ENCODE measurements at regions not wholly inside any gene's neighbourhood (a gene's known extent, or its start where the extent isn't known, plus 50 kb on each side); places are given as distances from the start of the nearest gene placed in this dataset.

DNA sequence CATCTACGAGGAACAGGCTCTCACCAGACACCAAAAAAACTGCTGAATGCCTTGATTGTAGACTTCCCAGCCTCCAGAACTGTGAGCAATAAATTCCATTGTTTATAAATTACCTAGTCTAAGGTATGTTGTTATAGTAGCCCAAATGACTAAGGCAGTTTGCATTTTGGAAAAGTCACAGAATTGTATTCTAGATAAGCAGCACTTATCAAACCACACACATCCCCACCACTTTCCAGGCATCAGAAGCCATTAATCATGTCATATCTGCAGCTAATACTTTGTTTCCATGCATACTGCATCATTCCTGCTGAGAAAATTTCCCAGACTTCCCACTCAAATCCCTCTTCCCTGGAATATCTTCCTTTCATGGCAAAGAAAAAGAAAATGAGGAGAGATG lies 187.2 kb downstream of the INO80D start:
- H3K36me3 ChIP-seq (ENCODE audit: insufficient read depth) = no peaks in the 10 kb centered on the region
- H3K27ac ChIP-seq (ENCODE audit: low read depth) = no peak overlapping the region
- TF ChIP-seq ZNF331 (CRISPR knock-in tag; IDR thresholded peaks at IDR 0.05; ENCODE audit: low read depth) (no peak), NANOG (IDR thresholded peaks at IDR 0.05; ENCODE audit: borderline replicate concordance) (no peak), EZH2phosphoT487 (IDR thresholded peaks at IDR 0.05; ENCODE audit: unreplicated experiment) (no peak), ETS1 (IDR thresholded peaks at IDR 0.05) (no peak), CREB1 (CRISPR knock-in tag; IDR thresholded peaks at IDR 0.05; ENCODE audit: low read depth) (no peak), ZNF462 (CRISPR knock-in tag; IDR thresholded peaks at IDR 0.05) (no peak), STAT1 (IDR thresholded peaks at IDR 0.05; ENCODE audit: unreplicated experiment) (no peak), ZNF114 (CRISPR knock-in tag; IDR thresholded peaks at IDR 0.05) (no peak), EZH2 (IDR thresholded peaks at IDR 0.05; ENCODE audit: low read depth, unreplicated experiment) (no peak), POLR2AphosphoS5 (IDR thresholded peaks at IDR 0.05; ENCODE audit: low read depth) (no peak), JUNB (IDR thresholded peaks at IDR 0.05; ENCODE audit: unreplicated experiment) (no peak)
- TF ChIP-seq, protein P1, sequence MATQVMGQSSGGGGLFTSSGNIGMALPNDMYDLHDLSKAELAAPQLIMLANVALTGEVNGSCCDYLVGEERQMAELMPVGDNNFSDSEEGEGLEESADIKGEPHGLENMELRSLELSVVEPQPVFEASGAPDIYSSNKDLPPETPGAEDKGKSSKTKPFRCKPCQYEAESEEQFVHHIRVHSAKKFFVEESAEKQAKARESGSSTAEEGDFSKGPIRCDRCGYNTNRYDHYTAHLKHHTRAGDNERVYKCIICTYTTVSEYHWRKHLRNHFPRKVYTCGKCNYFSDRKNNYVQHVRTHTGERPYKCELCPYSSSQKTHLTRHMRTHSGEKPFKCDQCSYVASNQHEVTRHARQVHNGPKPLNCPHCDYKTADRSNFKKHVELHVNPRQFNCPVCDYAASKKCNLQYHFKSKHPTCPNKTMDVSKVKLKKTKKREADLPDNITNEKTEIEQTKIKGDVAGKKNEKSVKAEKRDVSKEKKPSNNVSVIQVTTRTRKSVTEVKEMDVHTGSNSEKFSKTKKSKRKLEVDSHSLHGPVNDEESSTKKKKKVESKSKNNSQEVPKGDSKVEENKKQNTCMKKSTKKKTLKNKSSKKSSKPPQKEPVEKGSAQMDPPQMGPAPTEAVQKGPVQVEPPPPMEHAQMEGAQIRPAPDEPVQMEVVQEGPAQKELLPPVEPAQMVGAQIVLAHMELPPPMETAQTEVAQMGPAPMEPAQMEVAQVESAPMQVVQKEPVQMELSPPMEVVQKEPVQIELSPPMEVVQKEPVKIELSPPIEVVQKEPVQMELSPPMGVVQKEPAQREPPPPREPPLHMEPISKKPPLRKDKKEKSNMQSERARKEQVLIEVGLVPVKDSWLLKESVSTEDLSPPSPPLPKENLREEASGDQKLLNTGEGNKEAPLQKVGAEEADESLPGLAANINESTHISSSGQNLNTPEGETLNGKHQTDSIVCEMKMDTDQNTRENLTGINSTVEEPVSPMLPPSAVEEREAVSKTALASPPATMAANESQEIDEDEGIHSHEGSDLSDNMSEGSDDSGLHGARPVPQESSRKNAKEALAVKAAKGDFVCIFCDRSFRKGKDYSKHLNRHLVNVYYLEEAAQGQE (IDR thresholded peaks at IDR 0.05; ENCODE audit: unreplicated experiment) = no peak
- TF ChIP-seq, protein P2, sequence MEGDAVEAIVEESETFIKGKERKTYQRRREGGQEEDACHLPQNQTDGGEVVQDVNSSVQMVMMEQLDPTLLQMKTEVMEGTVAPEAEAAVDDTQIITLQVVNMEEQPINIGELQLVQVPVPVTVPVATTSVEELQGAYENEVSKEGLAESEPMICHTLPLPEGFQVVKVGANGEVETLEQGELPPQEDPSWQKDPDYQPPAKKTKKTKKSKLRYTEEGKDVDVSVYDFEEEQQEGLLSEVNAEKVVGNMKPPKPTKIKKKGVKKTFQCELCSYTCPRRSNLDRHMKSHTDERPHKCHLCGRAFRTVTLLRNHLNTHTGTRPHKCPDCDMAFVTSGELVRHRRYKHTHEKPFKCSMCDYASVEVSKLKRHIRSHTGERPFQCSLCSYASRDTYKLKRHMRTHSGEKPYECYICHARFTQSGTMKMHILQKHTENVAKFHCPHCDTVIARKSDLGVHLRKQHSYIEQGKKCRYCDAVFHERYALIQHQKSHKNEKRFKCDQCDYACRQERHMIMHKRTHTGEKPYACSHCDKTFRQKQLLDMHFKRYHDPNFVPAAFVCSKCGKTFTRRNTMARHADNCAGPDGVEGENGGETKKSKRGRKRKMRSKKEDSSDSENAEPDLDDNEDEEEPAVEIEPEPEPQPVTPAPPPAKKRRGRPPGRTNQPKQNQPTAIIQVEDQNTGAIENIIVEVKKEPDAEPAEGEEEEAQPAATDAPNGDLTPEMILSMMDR (conservative IDR thresholded peaks at IDR 0.05; ENCODE audit: low read depth in 2 of 2) = no peak
- no peak overlapping the region for H3K4me3 Mint-ChIP-seq
- no peaks in the 10 kb centered on the region for H3K9me2 ChIP-seq (ENCODE audit: insufficient read depth)
- DNase-seq (ENCODE audit: low spot score) (no peak), ATAC-seq (no peak)
- no peaks in the 10 kb centered on the region for H3K79me2 ChIP-seq (replicated peaks; ENCODE audit: insufficient read depth)
- H3K27me3 Mint-ChIP-seq (ENCODE audit: insufficient read depth, low read depth, poor library complexity) = peaks cover 2% of the 10 kb centered on the region
- H2AFZ ChIP-seq = no peak overlapping the region
- no peaks in the 10 kb centered on the region for H3K4me1 ChIP-seq (ENCODE audit: insufficient read depth)
- no peaks in the 10 kb centered on the region for H3K4me1 Mint-ChIP-seq
- no peak overlapping the region for H3K4me2 ChIP-seq
- no peaks in the 10 kb centered on the region for H3K9me3 Mint-ChIP-seq
- H4K20me1 ChIP-seq (replicated peaks; ENCODE audit: insufficient read depth) = no peaks in the 10 kb centered on the region
- H3K36me3 Mint-ChIP-seq (ENCODE audit: low read depth) = no peaks in the 10 kb centered on the region
- H3K4me3 ChIP-seq = no peak overlapping the region
- H3F3A ChIP-seq (replicated peaks; ENCODE audit: low read depth) = no peaks in the 10 kb centered on the region
- H3K27me3 ChIP-seq (ENCODE audit: insufficient read depth) = no peaks in the 10 kb centered on the region
- no peak overlapping the region for H3K27ac Mint-ChIP-seq

Measured in GM23338 (cell line).